ENCODE measurements at regions not wholly inside any gene's neighbourhood (a gene's known extent, or its start where the extent isn't known, plus 50 kb on each side); places are given as distances from the start of the nearest gene placed in this dataset.

DNA sequence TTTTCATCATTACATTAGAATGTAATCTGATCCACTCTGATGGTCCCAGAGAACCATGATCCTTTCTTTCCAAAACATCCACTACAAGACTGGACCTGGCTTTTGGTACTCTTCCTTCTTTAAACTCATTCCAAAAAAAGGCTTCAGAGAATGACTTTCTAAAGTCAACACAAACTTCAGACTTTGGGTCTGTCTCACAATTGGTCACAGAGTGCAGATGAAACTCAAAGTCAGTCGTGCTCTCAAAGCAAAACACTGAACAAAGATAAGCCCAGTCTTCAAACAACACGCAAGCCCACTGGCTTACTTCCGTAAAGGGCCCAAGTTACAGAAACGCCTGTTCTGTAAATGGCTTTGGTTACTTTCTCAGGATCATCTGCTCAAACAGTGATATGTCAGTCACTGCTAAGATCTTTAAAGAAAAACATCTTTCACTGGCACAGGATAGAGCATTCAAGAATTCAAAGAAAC lies 250.9 kb upstream of the MKLN1 start (continued):
- TF ChIP-seq PRDM1 (tag by site-specific recombination; IDR thresholded peaks at IDR 0.05) (no peak), ZNF155 (tag by site-specific recombination; IDR thresholded peaks at IDR 0.05) (no peak), ZNF600 (tag by site-specific recombination; IDR thresholded peaks at IDR 0.05) (no peak), ZBTB8A (tag by site-specific recombination; IDR thresholded peaks at IDR 0.05) (no peak), KLF16 (tag by site-specific recombination; IDR thresholded peaks at IDR 0.05) (no peak), ZNF837 (tag by site-specific recombination; IDR thresholded peaks at IDR 0.05) (no peak), ZNF366 (tag by site-specific recombination; conservative IDR thresholded peaks at IDR 0.05) (0 out of 2 replicates have a peak, but pooled peaks have one; percentile 5), ZNF335 (tag by site-specific recombination; conservative IDR thresholded peaks at IDR 0.05) (peak; percentile 24; the same call in 1 of the 2 replicates)
- TF ChIP-seq, protein P1, sequence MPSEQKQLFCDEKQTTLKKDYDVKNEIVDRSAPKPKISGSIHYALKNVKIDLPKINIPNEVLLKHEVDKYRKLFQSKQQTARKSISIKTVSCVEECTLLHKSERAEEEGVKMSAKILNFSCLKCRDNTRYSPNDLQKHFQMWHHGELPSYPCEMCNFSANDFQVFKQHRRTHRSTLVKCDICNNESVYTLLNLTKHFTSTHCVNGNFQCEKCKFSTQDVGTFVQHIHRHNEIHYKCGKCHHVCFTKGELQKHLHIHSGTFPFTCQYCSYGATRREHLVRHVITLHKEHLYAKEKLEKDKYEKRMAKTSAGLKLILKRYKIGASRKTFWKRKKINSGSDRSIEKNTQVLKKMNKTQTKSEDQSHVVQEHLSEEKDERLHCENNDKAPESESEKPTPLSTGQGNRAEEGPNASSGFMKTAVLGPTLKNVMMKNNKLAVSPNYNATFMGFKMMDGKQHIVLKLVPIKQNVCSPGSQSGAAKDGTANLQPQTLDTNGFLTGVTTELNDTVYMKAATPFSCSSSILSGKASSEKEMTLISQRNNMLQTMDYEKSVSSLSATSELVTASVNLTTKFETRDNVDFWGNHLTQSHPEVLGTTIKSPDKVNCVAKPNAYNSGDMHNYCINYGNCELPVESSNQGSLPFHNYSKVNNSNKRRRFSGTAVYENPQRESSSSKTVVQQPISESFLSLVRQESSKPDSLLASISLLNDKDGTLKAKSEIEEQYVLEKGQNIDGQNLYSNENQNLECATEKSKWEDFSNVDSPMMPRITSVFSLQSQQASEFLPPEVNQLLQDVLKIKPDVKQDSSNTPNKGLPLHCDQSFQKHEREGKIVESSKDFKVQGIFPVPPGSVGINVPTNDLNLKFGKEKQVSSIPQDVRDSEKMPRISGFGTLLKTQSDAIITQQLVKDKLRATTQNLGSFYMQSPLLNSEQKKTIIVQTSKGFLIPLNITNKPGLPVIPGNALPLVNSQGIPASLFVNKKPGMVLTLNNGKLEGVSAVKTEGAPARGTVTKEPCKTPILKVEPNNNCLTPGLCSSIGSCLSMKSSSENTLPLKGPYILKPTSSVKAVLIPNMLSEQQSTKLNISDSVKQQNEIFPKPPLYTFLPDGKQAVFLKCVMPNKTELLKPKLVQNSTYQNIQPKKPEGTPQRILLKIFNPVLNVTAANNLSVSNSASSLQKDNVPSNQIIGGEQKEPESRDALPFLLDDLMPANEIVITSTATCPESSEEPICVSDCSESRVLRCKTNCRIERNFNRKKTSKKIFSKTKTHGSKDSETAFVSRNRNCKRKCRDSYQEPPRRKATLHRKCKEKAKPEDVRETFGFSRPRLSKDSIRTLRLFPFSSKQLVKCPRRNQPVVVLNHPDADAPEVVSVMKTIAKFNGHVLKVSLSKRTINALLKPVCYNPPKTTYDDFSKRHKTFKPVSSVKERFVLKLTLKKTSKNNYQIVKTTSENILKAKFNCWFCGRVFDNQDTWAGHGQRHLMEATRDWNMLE (tag by site-specific recombination; conservative IDR thresholded peaks at IDR 0.05; ENCODE audit: low read depth) = 0 out of 2 replicates have a peak, but pooled peaks have one; percentile 10

DNA sequence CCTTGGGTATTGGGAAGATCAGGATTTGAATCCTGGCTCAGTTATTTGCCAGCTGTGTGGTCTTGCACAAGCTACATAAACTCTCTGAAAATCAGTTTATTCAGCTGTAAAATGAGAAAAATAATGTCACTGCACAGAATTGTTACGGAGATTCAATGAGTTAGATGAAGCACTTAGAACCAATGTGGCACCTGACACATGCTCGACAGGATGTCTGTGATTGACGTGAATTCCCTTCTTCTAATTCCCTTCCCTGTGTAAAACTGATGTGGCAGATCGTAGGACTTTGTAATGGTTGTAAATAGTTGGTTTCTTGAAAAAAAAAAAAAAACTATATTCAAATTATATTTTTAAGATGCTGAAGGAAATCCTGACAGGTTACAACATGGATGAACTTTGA lies 249.9 kb upstream of the MKLN1 start:
- Histone ChIP-seq H3K4me1 (ENCODE audit: control insufficient read depth, insufficient read depth, low read length) (peaks cover 3% of the 10 kb centered on the region; the same call in 1 of the 2 replicates), H3K36me3 (ENCODE audit: control insufficient read depth in 2 of 2, insufficient read depth in 1 of 2, low read length in 2 of 2) (no peaks in the 10 kb centered on the region), H3K9me3 (ENCODE audit: control insufficient read depth, insufficient read depth, low read depth, low read length) (no peaks in the 10 kb centered on the region), H3K27ac (ENCODE audit: extremely low read depth, low read depth, low read length) (no peak overlapping the region), H3K4me3 (ENCODE audit: low read depth, low read length) (no peak overlapping the region)
- TF ChIP-seq KLF8 (tag by site-specific recombination; IDR thresholded peaks at IDR 0.05) (no peak), ZNF121 (tag by site-specific recombination; IDR thresholded peaks at IDR 0.05) (no peak), KLF10 (tag by site-specific recombination; IDR thresholded peaks at IDR 0.05) (no peak), ZNF707 (tag by site-specific recombination; IDR thresholded peaks at IDR 0.05) (no peak), ZNF660 (tag by site-specific recombination; IDR thresholded peaks at IDR 0.05) (no peak), ZNF747 (tag by site-specific recombination; IDR thresholded peaks at IDR 0.05) (no peak), ZNF548 (tag by site-specific recombination; IDR thresholded peaks at IDR 0.05) (no peak), IKZF3 (tag by site-specific recombination; IDR thresholded peaks at IDR 0.05) (no peak), ZNF426 (tag by site-specific recombination; IDR thresholded peaks at IDR 0.05) (no peak), ZBTB8A (tag by site-specific recombination; IDR thresholded peaks at IDR 0.05) (no peak), ZNF302 (tag by site-specific recombination; IDR thresholded peaks at IDR 0.05; ENCODE audit: low read depth) (no peak)
- TF ChIP-seq, protein P2, sequence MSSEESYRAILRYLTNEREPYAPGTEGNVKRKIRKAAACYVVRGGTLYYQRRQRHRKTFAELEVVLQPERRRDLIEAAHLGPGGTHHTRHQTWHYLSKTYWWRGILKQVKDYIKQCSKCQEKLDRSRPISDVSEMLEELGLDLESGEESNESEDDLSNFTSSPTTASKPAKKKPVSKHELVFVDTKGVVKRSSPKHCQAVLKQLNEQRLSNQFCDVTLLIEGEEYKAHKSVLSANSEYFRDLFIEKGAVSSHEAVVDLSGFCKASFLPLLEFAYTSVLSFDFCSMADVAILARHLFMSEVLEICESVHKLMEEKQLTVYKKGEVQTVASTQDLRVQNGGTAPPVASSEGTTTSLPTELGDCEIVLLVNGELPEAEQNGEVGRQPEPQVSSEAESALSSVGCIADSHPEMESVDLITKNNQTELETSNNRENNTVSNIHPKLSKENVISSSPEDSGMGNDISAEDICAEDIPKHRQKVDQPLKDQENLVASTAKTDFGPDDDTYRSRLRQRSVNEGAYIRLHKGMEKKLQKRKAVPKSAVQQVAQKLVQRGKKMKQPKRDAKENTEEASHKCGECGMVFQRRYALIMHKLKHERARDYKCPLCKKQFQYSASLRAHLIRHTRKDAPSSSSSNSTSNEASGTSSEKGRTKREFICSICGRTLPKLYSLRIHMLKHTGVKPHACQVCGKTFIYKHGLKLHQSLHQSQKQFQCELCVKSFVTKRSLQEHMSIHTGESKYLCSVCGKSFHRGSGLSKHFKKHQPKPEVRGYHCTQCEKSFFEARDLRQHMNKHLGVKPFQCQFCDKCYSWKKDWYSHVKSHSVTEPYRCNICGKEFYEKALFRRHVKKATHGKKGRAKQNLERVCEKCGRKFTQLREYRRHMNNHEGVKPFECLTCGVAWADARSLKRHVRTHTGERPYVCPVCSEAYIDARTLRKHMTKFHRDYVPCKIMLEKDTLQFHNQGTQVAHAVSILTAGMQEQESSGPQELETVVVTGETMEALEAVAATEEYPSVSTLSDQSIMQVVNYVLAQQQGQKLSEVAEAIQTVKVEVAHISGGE (tag by site-specific recombination; conservative IDR thresholded peaks at IDR 0.05; ENCODE audit: low read depth) = no peak
- TF ChIP-seq, protein P3, sequence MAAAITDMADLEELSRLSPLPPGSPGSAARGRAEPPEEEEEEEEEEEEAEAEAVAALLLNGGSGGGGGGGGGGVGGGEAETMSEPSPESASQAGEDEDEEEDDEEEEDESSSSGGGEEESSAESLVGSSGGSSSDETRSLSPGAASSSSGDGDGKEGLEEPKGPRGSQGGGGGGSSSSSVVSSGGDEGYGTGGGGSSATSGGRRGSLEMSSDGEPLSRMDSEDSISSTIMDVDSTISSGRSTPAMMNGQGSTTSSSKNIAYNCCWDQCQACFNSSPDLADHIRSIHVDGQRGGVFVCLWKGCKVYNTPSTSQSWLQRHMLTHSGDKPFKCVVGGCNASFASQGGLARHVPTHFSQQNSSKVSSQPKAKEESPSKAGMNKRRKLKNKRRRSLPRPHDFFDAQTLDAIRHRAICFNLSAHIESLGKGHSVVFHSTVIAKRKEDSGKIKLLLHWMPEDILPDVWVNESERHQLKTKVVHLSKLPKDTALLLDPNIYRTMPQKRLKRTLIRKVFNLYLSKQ (tag by site-specific recombination; IDR thresholded peaks at IDR 0.05; ENCODE audit: borderline replicate concordance) = no peak
- TF ChIP-seq, protein P4, sequence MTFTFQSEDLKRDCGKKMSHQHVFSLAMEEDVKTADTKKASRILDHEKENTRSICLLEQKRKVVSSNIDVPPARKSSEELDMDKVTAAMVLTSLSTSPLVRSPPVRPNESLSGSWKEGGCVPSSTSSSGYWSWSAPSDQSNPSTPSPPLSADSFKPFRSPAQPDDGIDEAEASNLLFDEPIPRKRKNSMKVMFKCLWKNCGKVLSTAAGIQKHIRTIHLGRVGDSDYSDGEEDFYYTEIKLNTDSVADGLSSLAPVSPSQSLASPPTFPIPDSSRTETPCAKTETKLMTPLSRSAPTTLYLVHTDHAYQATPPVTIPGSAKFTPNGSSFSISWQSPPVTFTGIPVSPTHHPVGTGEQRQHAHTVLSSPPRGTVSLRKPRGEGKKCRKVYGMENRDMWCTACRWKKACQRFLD (tag by site-specific recombination; IDR thresholded peaks at IDR 0.05) = no peak
- TF ChIP-seq, protein P5, sequence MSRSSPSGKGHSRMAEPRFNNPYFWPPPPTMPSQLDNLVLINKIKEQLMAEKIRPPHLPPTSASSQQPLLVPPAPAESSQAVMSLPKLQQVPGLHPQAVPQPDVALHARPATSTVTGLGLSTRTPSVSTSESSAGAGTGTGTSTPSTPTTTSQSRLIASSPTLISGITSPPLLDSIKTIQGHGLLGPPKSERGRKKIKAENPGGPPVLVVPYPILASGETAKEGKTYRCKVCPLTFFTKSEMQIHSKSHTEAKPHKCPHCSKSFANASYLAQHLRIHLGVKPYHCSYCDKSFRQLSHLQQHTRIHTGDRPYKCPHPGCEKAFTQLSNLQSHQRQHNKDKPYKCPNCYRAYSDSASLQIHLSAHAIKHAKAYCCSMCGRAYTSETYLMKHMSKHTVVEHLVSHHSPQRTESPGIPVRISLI (tag by site-specific recombination; IDR thresholded peaks at IDR 0.05) = no peak
- TF ChIP-seq, protein P6, sequence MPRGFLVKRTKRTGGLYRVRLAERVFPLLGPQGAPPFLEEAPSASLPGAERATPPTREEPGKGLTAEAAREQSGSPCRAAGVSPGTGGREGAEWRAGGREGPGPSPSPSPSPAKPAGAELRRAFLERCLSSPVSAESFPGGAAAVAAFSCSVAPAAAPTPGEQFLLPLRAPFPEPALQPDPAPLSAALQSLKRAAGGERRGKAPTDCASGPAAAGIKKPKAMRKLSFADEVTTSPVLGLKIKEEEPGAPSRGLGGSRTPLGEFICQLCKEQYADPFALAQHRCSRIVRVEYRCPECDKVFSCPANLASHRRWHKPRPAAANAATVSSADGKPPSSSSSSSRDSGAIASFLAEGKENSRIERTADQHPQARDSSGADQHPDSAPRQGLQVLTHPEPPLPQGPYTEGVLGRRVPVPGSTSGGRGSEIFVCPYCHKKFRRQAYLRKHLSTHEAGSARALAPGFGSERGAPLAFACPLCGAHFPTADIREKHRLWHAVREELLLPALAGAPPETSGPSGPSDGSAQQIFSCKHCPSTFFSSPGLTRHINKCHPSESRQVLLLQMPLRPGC (tag by site-specific recombination; IDR thresholded peaks at IDR 0.05) = no peak
- CTCF ChIA-PET = no interaction called here
- POLR2A ChIA-PET = no interaction called here

Data from HEK293 (cell line).